ENCODE measurements at regions not wholly inside any gene's neighbourhood (a gene's known extent, or its start where the extent isn't known, plus 50 kb on each side); places are given as distances from the start of the nearest gene placed in this dataset.

- TF ChIP-seq CTCF (IDR thresholded peaks at IDR 0.05 in 8 of 11, conservative IDR thresholded peaks at IDR 0.05 in 3 of 11), result no peak
- TF ChIP-seq POLR2A (IDR thresholded peaks at IDR 0.05), result no peak
- no peak for TF ChIP-seq POLR2AphosphoS5 (IDR thresholded peaks at IDR 0.05)
These were observed 194.9 kb downstream of the SCP2D1 start for GRCh38 chr20:19008497-19008896.
